GM12892 (cell line): ENCODE measurements at regions not wholly inside any gene's neighbourhood (a gene's known extent, or its start where the extent isn't known, plus 50 kb on each side); places are given as distances from the start of the nearest gene placed in this dataset.

Experiments used
- DNase-seq: peaks from one replicate; pipeline ENCODE4 v3.0.0; 2011; ENCODE audit not compliant: insufficient read length
- FAIRE-seq: peaks from 2 replicates; lab custom pipeline; 2011; peaks lifted over from hg19 to GRCh38; lab: Jason Lieb, UNC
- POLR2A ChIP-seq: IDR thresholded peaks from 2 replicates; pipeline ENCODE4 v1.6.1; 2011; ENCODE audit warnings: low read depth, low read length, control low read depth
- POLR2AphosphoS5 ChIP-seq: IDR thresholded peaks from 2 replicates; pipeline ENCODE4 v1.6.1; 2011; ENCODE audit warnings: low read depth, low read length, control low read depth
- TAF1 ChIP-seq: IDR thresholded peaks from 2 replicates; pipeline ENCODE4 v1.6.1; 2011; ENCODE audit warnings: low read depth, mild to moderate bottlenecking, control low read depth, low read length, borderline replicate concordance

GRCh38 chr10:56298941-56299340 lies 62.1 kb downstream of the ZWINT start:
- FAIRE-seq (no peak), DNase-seq (no peak)
- TF ChIP-seq POLR2AphosphoS5 = no peak

- FAIRE-seq (no peak), DNase-seq (no peak)
- TF ChIP-seq TAF1 = no peak
- TF ChIP-seq POLR2AphosphoS5 = no peak
- no peak for TF ChIP-seq POLR2A
Measured at GRCh38 chr10:56296618-56297017, 64.4 kb downstream of the ZWINT start.

- FAIRE-seq (no peak), DNase-seq (no peak)
- TF ChIP-seq POLR2AphosphoS5 = no peak
- no peak for TF ChIP-seq POLR2A
- no peak for TF ChIP-seq TAF1
Measured at GRCh38 chr10:56288403-56288802, 72.7 kb downstream of the ZWINT start.

- no peak for FAIRE-seq
- DNase-seq = no peak
Measured at GRCh38 chr10:56286096-56286495, 75.0 kb downstream of the ZWINT start.

GRCh38 chr10:56279270-56279669 lies 81.8 kb downstream of the ZWINT start:
- FAIRE-seq = no peak
- no peak for DNase-seq
- TF ChIP-seq POLR2A (no peak), POLR2AphosphoS5 (no peak), TAF1 (no peak)

More at GRCh38 chr10:56286096-56286495, 75.0 kb downstream of the ZWINT start:
- no peak for TF ChIP-seq POLR2AphosphoS5
- TF ChIP-seq POLR2A = no peak
- no peak for TF ChIP-seq TAF1

GRCh38 chr10:56269181-56269580 lies 91.9 kb downstream of the ZWINT start:
- TF ChIP-seq POLR2AphosphoS5 (no peak), TAF1 (no peak), POLR2A (no peak)
- DNase-seq = no peak
- FAIRE-seq = no peak

GRCh38 chr10:56266120-56266519 lies 94.9 kb downstream of the ZWINT start:
- DNase-seq (no peak), FAIRE-seq (no peak)
- no peak for TF ChIP-seq POLR2A
- no peak for TF ChIP-seq POLR2AphosphoS5
- no peak for TF ChIP-seq TAF1

- no peak for DNase-seq
- no peak for FAIRE-seq
- no peak for TF ChIP-seq TAF1
- TF ChIP-seq POLR2A = no peak
- no peak for TF ChIP-seq POLR2AphosphoS5
Measured at GRCh38 chr10:56258991-56259390, 102.1 kb downstream of the ZWINT start.

GRCh38 chr10:56258378-56258777 lies 102.7 kb downstream of the ZWINT start:
- no peak for DNase-seq
- no peak for TF ChIP-seq POLR2A
- TF ChIP-seq POLR2AphosphoS5 = no peak
- TF ChIP-seq TAF1 = no peak
- FAIRE-seq = no peak

GRCh38 chr10:56255298-56255697 lies 105.8 kb downstream of the ZWINT start:
- FAIRE-seq = no peak
- no peak for TF ChIP-seq TAF1
- TF ChIP-seq POLR2AphosphoS5 = no peak
- TF ChIP-seq POLR2A = no peak
- no peak for DNase-seq

GRCh38 chr10:56240471-56240870 lies 120.6 kb downstream of the ZWINT start:
- DNase-seq (no peak), FAIRE-seq (no peak)
- no peak for TF ChIP-seq TAF1
- no peak for TF ChIP-seq POLR2A
- no peak for TF ChIP-seq POLR2AphosphoS5

- FAIRE-seq (no peak), DNase-seq (no peak)
Measured at GRCh38 chr10:56231436-56231835, 129.6 kb downstream of the ZWINT start.

GRCh38 chr10:56222237-56222636 lies 138.8 kb downstream of the ZWINT start:
- DNase-seq (no peak), FAIRE-seq (no peak)
- TF ChIP-seq TAF1 (no peak), POLR2AphosphoS5 (no peak), POLR2A (no peak)

More at GRCh38 chr10:56231436-56231835, 129.6 kb downstream of the ZWINT start:
- TF ChIP-seq POLR2AphosphoS5 (no peak), TAF1 (no peak), POLR2A (no peak)
